HepG2 (cell line): ENCODE measurements at regions not wholly inside any gene's neighbourhood (a gene's known extent, or its start where the extent isn't known, plus 50 kb on each side); places are given as distances from the start of the nearest gene placed in this dataset.

Experiments
- ATAC-seq: fragments of 200-7000 bp; cut with Tn5 transposase; 3 replicates; pipeline ENCODE4 v1.9.1; 2020; ENCODE audit warnings: mild to moderate bottlenecking, moderate library complexity
- BruUV-seq: library from RNA; stranded (reverse); fragments of 400-500 nt; replicated peaks from 2 replicates; lab custom pipeline; 2021; lab: Mats Ljungman, UMichigan
- CTCF ChIA-PET: fragments of 300-600 bp; formaldehyde crosslinking; extraction: SDS; loops from one replicate; lab custom pipeline; 2021; ENCODE audit warnings: low total read pairs, inconsistent platforms, low intra/inter-chr PET ratio; lab: Yijun Ruan, JAX
- POLR2A ChIA-PET: fragments of 350-600 bp; sonication (Branson Sonifier 250); formaldehyde crosslinking; loops from one replicate; lab custom pipeline; 2020; ENCODE audit warnings: antibody characterized with exemption, inconsistent platforms; lab: Yijun Ruan, JAX
- DNase-seq: peaks from one replicate; pipeline ENCODE4 v3.0.0-alpha.2; 2015; ENCODE audit warnings: low spot score
- FAIRE-seq: peaks from 3 replicates; lab custom pipeline; 2011; peaks lifted over from hg19 to GRCh38; lab: Jason Lieb, UNC
- H2AFZ ChIP-seq: one replicate; pipeline ENCODE4 v1.6.1; 2011; ENCODE audit warnings: low read length, inconsistent platforms
- H3K27ac ChIP-seq: fragments of 300-600 bp; 3 replicates; pipeline ENCODE4 v1.8.0; 2011; ENCODE audit warnings: mixed run types, mild to moderate bottlenecking, mixed read lengths, low read length, inconsistent platforms; ENCODE audit not compliant: insufficient read depth; ENCODE audit errors: extremely low read length
- H3K27me3 ChIP-seq, 2 experiments: fragments of 200-600 bp in 1 of 2; 2 replicates in 1 of 2; 3 replicates in 1 of 2; pipeline versions ENCODE4 v1.6.0 to v1.8.0; 2011; ENCODE audit warnings: low read length in 2 of 2, mild to moderate bottlenecking in 2 of 2, moderate library complexity in 2 of 2, inconsistent platforms in 1 of 2; ENCODE audit not compliant: insufficient read depth in 2 of 2, control insufficient read depth in 1 of 2
- H3K36me3 ChIP-seq, 2 experiments: fragments of 200-600 bp in 1 of 2; replicated peaks in 1 of 2; 2 replicates in 1 of 2; 3 replicates in 1 of 2; pipeline versions ENCODE4 v1.5.1 to v1.8.0; 2011; ENCODE audit warnings: low read length in 2 of 2, inconsistent platforms in 1 of 2; ENCODE audit not compliant: insufficient read depth in 2 of 2, control insufficient read depth in 1 of 2
- H3K4me1 ChIP-seq: 2 replicates; pipeline ENCODE4 v1.5.1; 2012; ENCODE audit warnings: low read length, inconsistent platforms; ENCODE audit not compliant: insufficient read depth
- H3K4me2 ChIP-seq: 2 replicates; pipeline ENCODE4 v1.6.0; 2011; ENCODE audit warnings: low read depth, low read length, inconsistent platforms
- H3K4me3 ChIP-seq, 3 experiments: fragments of 200-600 bp in 1 of 3; sonication (generic), shearing (Covaris generic) in 1 of 3; replicated peaks in 1 of 3; 2 replicates each; pipeline ENCODE4 v1.5.1; 2011 to 2016; ENCODE audit warnings: low read length in 3 of 3, inconsistent platforms in 2 of 3, low read depth in 2 of 3, mild to moderate bottlenecking in 2 of 3, control low read depth in 1 of 3, mixed read lengths in 1 of 3; ENCODE audit not compliant: insufficient read depth in 1 of 3
- H3K79me2 ChIP-seq: one replicate; pipeline ENCODE4 v1.6.1; 2011; ENCODE audit warnings: low read length, inconsistent platforms; ENCODE audit not compliant: insufficient read depth
- H3K9ac ChIP-seq: 2 replicates; pipeline ENCODE4 v1.6.0; 2011; ENCODE audit warnings: mild to moderate bottlenecking, low read depth, low read length, inconsistent platforms; ENCODE audit not compliant: insufficient read depth
- H3K9me3 ChIP-seq: 2 replicates; pipeline ENCODE4 v1.5.1; 2012; ENCODE audit warnings: mild to moderate bottlenecking, low read length
- H4K20me1 ChIP-seq: 2 replicates; pipeline ENCODE4 v1.6.0; 2011; ENCODE audit warnings: inconsistent platforms, mild to moderate bottlenecking, low read length, moderate library complexity; ENCODE audit not compliant: insufficient read depth
- ARNT ChIP-seq: fragments of 450-650 bp; IDR thresholded peaks from 2 replicates; pipeline ENCODE4 v1.6.1; 2017
- CTCF ChIP-seq: sonication (generic); formaldehyde crosslinking; IDR thresholded peaks from 2 replicates; pipeline ENCODE4 v1.5.0; 2020; ENCODE audit warnings: mild to moderate bottlenecking, missing genetic modification reagents, moderate library complexity
- E2F5 ChIP-seq: sonication (generic); formaldehyde crosslinking; conservative IDR thresholded peaks from 2 replicates; pipeline ENCODE4 v1.4.0; 2020; ENCODE audit warnings: missing genetic modification reagents
- ELF4 ChIP-seq: sonication (generic); formaldehyde crosslinking; IDR thresholded peaks from 2 replicates; pipeline ENCODE4 v1.5.0; 2020; ENCODE audit warnings: missing genetic modification reagents, mild to moderate bottlenecking, moderate library complexity, borderline replicate concordance
- ETS1 ChIP-seq: sonication (generic); formaldehyde crosslinking; IDR thresholded peaks from 2 replicates; pipeline ENCODE4 v1.4.0; 2020; ENCODE audit warnings: missing genetic modification reagents
- FLYWCH1 ChIP-seq: sonication (generic); formaldehyde crosslinking; IDR thresholded peaks from 2 replicates; pipeline ENCODE4 v1.8.1; 2023; ENCODE audit warnings: mild to moderate bottlenecking, missing genetic modification reagents
- FOXM1 ChIP-seq: sonication (generic); formaldehyde crosslinking; IDR thresholded peaks from 2 replicates; pipeline ENCODE4 v1.5.0; 2020; ENCODE audit warnings: missing genetic modification reagents
- HOXA7 ChIP-seq: sonication (generic); formaldehyde crosslinking; IDR thresholded peaks from 2 replicates; pipeline ENCODE4 v1.8.1; 2022; ENCODE audit warnings: mild to moderate bottlenecking, missing genetic modification reagents, moderate library complexity
- LBX2 ChIP-seq: sonication (generic); formaldehyde crosslinking; IDR thresholded peaks from 2 replicates; pipeline ENCODE4 v1.5.0; 2020; ENCODE audit warnings: missing genetic modification reagents, mild to moderate bottlenecking, borderline replicate concordance
- PHF5A ChIP-seq: IDR thresholded peaks from one replicate; pipeline ENCODE4 v1.6.1; 2018; ENCODE audit warnings: low read depth, missing genetic modification reagents; ENCODE audit not compliant: unreplicated experiment
- POGZ ChIP-seq: sonication (generic); formaldehyde crosslinking; IDR thresholded peaks from 2 replicates; pipeline ENCODE4 v1.4.0; 2020; ENCODE audit warnings: mild to moderate bottlenecking, missing genetic modification reagents
- POLR2AphosphoS5 ChIP-seq: IDR thresholded peaks from 2 replicates; pipeline ENCODE4 v1.6.1; 2012; ENCODE audit warnings: low read depth, low read length
- RORA ChIP-seq: sonication (generic); formaldehyde crosslinking; IDR thresholded peaks from 2 replicates; pipeline ENCODE4 v1.5.0; 2020; ENCODE audit warnings: mild to moderate bottlenecking, missing genetic modification reagents, moderate library complexity
- THAP9 ChIP-seq: sonication (generic); formaldehyde crosslinking; IDR thresholded peaks from 2 replicates; pipeline ENCODE4; 2020; ENCODE audit warnings: missing genetic modification reagents, mild to moderate bottlenecking, borderline replicate concordance
- TMF1 ChIP-seq: sonication (generic); formaldehyde crosslinking; IDR thresholded peaks from 2 replicates; pipeline ENCODE4 v1.8.1; 2022; ENCODE audit warnings: low read depth, missing genetic modification reagents
- U2AF2 ChIP-seq: fragments of 200-400 bp; formaldehyde crosslinking; IDR thresholded peaks from 2 replicates; pipeline ENCODE4 v1.6.1; 2017; ENCODE audit warnings: low read depth, mild to moderate bottlenecking, low read length
- ZNF337 ChIP-seq: sonication (generic); formaldehyde crosslinking; IDR thresholded peaks from 2 replicates; pipeline ENCODE4 v1.5.1; 2020; ENCODE audit warnings: missing genetic modification reagents, low read depth, mild to moderate bottlenecking, borderline replicate concordance
- ZNF761 ChIP-seq: sonication (generic); formaldehyde crosslinking; conservative IDR thresholded peaks from 2 replicates; pipeline ENCODE4 v1.4.0; 2020; ENCODE audit warnings: mild to moderate bottlenecking, missing genetic modification reagents
- WGBS: methylation state at CpG from one replicate; pipeline ENCODE4 v1.1.6; 2017; ENCODE audit warnings: low lambda C conversion rate; 5-methylcytosine and 5-hydroxymethylcytosine counted together
- in situ Hi-C: cut with HindIII; loops from 2 replicates; pipeline ENCODE4 v1.10.0; 2017; ENCODE audit warnings: low pct_unique_long_range_greater_than_20kb; ENCODE audit not compliant: extremely low pct_ligation_motif_present
- intact Hi-C: fragments of 100-400 bp; cut with micrococcal nuclease; formaldehyde crosslinking; loops from one replicate; pipeline ENCODE4 v1.10.0; 2022; ENCODE audit not compliant: unreplicated experiment

- no peaks in the 10 kb centered on the region for H4K20me1 ChIP-seq
- no peak overlapping the region for H3K27ac ChIP-seq
- H3K9me3 ChIP-seq, result no peaks in the 10 kb centered on the region
- no peaks in the 10 kb centered on the region for H3K4me1 ChIP-seq
- BruUV-seq, result no TSS peak
- intact Hi-C loops, result no loop called here
- no peaks in the 10 kb centered on the region for H3K79me2 ChIP-seq
- H3K4me3 ChIP-seq, result no peak overlapping the region
- ATAC-seq (no peak), DNase-seq (no peak), FAIRE-seq (no peak)
- H3K9ac ChIP-seq, result no peak overlapping the region
- ChIA-PET POLR2A (no interaction called here), CTCF (no interaction called here)
- WGBS, result 2% methylated on average over 2 of the region's 2 CpGs
- in situ Hi-C loops, result loop anchor here (5.0 kb wide), 1 partner anchor 675 kb away; no protein-coding TSS in a partner anchor
- H3K36me3 ChIP-seq, result no peaks in the 10 kb centered on the region
- TF ChIP-seq POLR2AphosphoS5 (no peak), ZNF337 (CRISPR knock-in tag) (no peak), E2F5 (CRISPR knock-in tag) (no peak), THAP9 (CRISPR knock-in tag) (no peak), ETS1 (no peak), TMF1 (no peak), ARNT (no peak), FLYWCH1 (CRISPR knock-in tag) (no peak), ZNF761 (CRISPR knock-in tag) (no peak), POGZ (no peak), U2AF2 (no peak), FOXM1 (CRISPR knock-in tag) (no peak), PHF5A (CRISPR knock-in tag) (no peak), CTCF (CRISPR knock-in tag) (no peak), ELF4 (CRISPR knock-in tag) (no peak), RORA (CRISPR knock-in tag) (no peak), LBX2 (no peak), HOXA7 (CRISPR knock-in tag) (no peak)
- no peak overlapping the region for H2AFZ ChIP-seq
- H3K4me2 ChIP-seq, result no peak overlapping the region
- no peaks in the 10 kb centered on the region for H3K27me3 ChIP-seq
Measured at GRCh38 chr11:96461871-96462270, 72.1 kb downstream of the JRKL start.
